GM21737 (cell line): ENCODE measurements at regions not wholly inside any gene's neighbourhood (a gene's known extent, or its start where the extent isn't known, plus 50 kb on each side); places are given as distances from the start of the nearest gene placed in this dataset.

ENCODE experiments used
- ATAC-seq: cut with Tn5 transposase; IDR thresholded peaks from one replicate; pipeline ENCODE4 v1.9.1; 2021; ENCODE audit warnings: mild to moderate bottlenecking, moderate library complexity; ENCODE audit not compliant: unreplicated experiment

- no peak for ATAC-seq
Observed at GRCh38 chr4:137693641-137694040, 161.3 kb upstream of the PCDH18 start.

GRCh38 chr4:137692205-137692604 lies 159.9 kb upstream of the PCDH18 start:
- no peak for ATAC-seq

- no peak for ATAC-seq
Observed at GRCh38 chr4:137688651-137689050, 156.4 kb upstream of the PCDH18 start.

- no peak for ATAC-seq
Observed at GRCh38 chr4:137685357-137685756, 153.1 kb upstream of the PCDH18 start.

GRCh38 chr4:137681081-137681480 lies 148.8 kb upstream of the PCDH18 start:
- no peak for ATAC-seq

- no peak for ATAC-seq
Observed at GRCh38 chr4:137678796-137679195, 146.5 kb upstream of the PCDH18 start.

GRCh38 chr4:137677863-137678262 lies 145.6 kb upstream of the PCDH18 start:
- ATAC-seq, result no peak

GRCh38 chr4:137676357-137676998 lies 144.2 kb upstream of the PCDH18 start:
- ATAC-seq, result no peak

GRCh38 chr4:137674066-137674465 lies 141.8 kb upstream of the PCDH18 start:
- ATAC-seq, result no peak

GRCh38 chr4:137668885-137669545 lies 136.7 kb upstream of the PCDH18 start:
- ATAC-seq, result no peak

GRCh38 chr4:137664416-137664815 lies 132.1 kb upstream of the PCDH18 start:
- ATAC-seq, result no peak

GRCh38 chr4:137664046-137664387 lies 131.7 kb upstream of the PCDH18 start:
- no peak for ATAC-seq

- ATAC-seq, result no peak
Observed at GRCh38 chr4:137663251-137664045, 131.2 kb upstream of the PCDH18 start.

- no peak for ATAC-seq
Observed at GRCh38 chr4:137661693-137662092, 129.4 kb upstream of the PCDH18 start.

GRCh38 chr4:137660211-137660610 lies 127.9 kb upstream of the PCDH18 start:
- ATAC-seq, result no peak

GRCh38 chr4:137659431-137659830 lies 127.1 kb upstream of the PCDH18 start:
- no peak for ATAC-seq

GRCh38 chr4:137656661-137657060 lies 124.4 kb upstream of the PCDH18 start:
- no peak for ATAC-seq

GRCh38 chr4:137655302-137655701 lies 123.0 kb upstream of the PCDH18 start:
- ATAC-seq, result no peak

- no peak for ATAC-seq
Observed at GRCh38 chr4:137651128-137651527, 118.8 kb upstream of the PCDH18 start.

- no peak for ATAC-seq
Observed at GRCh38 chr4:137649711-137650450, 117.6 kb upstream of the PCDH18 start.

- no peak for ATAC-seq
Observed at GRCh38 chr4:137648531-137648930, 116.2 kb upstream of the PCDH18 start.
